OCI-LY3 (cell line): ENCODE measurements at regions not wholly inside any gene's neighbourhood (a gene's known extent, or its start where the extent isn't known, plus 50 kb on each side); places are given as distances from the start of the nearest gene placed in this dataset.
"Not testable (repeated sequence)": the region's sequence is repeated elsewhere in the genome, so short reads cannot be mapped to it uniquely, and the experiment has no call there.

ENCODE experiments used
- H2AFZ ChIP-seq: fragments of 200-600, 300-600 bp; shearing (Covaris generic); 2 replicates; pipeline ENCODE4 v1.6.0; 2014; ENCODE audit warnings: antibody characterized with exemption, low read depth, low read length
- H3K27ac ChIP-seq: fragments of 200-600, 300-600 bp; sonication (generic); 2 replicates; pipeline ENCODE4 v1.5.1; 2014; ENCODE audit warnings: mild to moderate bottlenecking, low read length, moderate library complexity, mixed read lengths
- H3K27me3 ChIP-seq: fragments of 200-600, 300-600 bp; sonication (generic); 2 replicates; pipeline ENCODE4 v1.6.1; 2014; ENCODE audit warnings: low read depth, low read length, mixed read lengths
- H3K36me3 ChIP-seq: fragments of 200-600, 300-600 bp; sonication (generic); replicated peaks from 2 replicates; pipeline ENCODE3; 2014; ENCODE audit warnings: low read depth, low read length, mixed read lengths
- H3K4me1 ChIP-seq: fragments of 300-600, 200-600 bp; sonication (generic); 2 replicates; pipeline ENCODE4 v1.6.1; 2014; ENCODE audit warnings: low read length, mixed read lengths
- H3K4me2 ChIP-seq: fragments of 200-600, 300-600 bp; sonication (generic); 2 replicates; pipeline ENCODE4 v1.6.1; 2014; ENCODE audit warnings: low read length, mixed read lengths
- H3K4me3 ChIP-seq: fragments of 300-600, 200-600 bp; sonication (generic); 2 replicates; pipeline ENCODE4 v1.5.1; 2014; ENCODE audit warnings: antibody characterized with exemption, mild to moderate bottlenecking, low read length, moderate library complexity
- H3K79me2 ChIP-seq: fragments of 300-600, 200-600 bp; shearing (Covaris generic); 2 replicates; pipeline ENCODE4 v1.6.1; 2014; ENCODE audit warnings: mild to moderate bottlenecking, low read length, mixed read lengths
- H3K9ac ChIP-seq: fragments of 300-600, 200-600 bp; shearing (Covaris generic); 2 replicates; pipeline ENCODE4 v1.6.0; 2014; ENCODE audit warnings: mild to moderate bottlenecking, low read length, moderate library complexity
- H3K9me3 ChIP-seq: fragments of 200-600, 300-600 bp; shearing (Covaris generic); 2 replicates; pipeline ENCODE4 v1.6.1; 2014; ENCODE audit warnings: low read length, mixed read lengths; ENCODE audit not compliant: insufficient read depth
- H4K20me1 ChIP-seq: fragments of 200-600, 300-600 bp; sonication (generic); 2 replicates; pipeline ENCODE4 v1.6.1; 2016; ENCODE audit warnings: low read length, mixed read lengths; ENCODE audit not compliant: insufficient read depth
- EZH2phosphoT487 ChIP-seq: fragments of 200-600 bp; shearing (Covaris generic); IDR thresholded peaks from 2 replicates; pipeline ENCODE4 v1.6.1; 2018; ENCODE audit warnings: antibody characterized with exemption, mixed run types, low read depth
- TF ChIP-seq, protein P1 (sequence below): fragments of 200-600, 300-600 bp; sonication (generic); IDR thresholded peaks from 2 replicates; pipeline ENCODE4 v1.5.1; 2014; ENCODE audit warnings: antibody characterized with exemption, low read length, low read depth

DNA sequence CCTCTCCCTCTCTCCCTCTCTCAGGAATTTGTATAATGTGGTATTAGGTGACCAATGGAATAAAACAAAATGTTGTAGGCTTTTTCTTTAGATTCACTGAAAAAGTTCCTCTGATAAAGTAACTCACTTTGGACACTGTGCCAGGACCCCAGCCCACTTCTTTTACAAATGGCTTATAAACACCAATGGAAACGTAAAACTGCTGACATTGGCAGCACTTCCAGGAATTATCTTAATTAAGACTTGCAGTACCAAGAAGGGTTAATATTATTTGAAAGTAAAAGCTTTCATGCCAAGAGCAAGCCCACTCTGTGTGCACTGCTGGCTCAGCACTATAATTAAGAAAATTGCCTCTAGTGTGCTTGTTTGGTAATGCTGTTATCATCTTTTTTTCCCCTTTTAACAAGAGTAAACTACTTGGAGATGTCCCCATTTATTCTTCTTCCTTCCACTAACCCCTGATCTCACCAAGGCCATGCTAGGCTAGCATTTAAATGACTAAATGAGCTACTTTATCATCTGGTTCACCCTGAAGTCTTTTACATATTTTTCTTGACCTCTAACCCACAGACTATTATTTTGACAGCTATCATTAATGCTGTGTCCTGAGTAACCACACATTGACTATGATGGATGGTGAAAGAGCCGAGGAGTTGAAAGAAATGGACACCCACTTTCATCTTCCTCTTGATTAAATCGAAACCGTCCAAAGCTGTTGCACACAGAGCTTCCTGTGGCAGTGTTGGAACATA, 232.2 kb upstream of the ETAA1 start:
- no peaks in the 10 kb centered on the region for H3K27me3 ChIP-seq
- H3K79me2 ChIP-seq: no peaks in the 10 kb centered on the region
- no peak overlapping the region for H2AFZ ChIP-seq
- no peak overlapping the region for H3K4me2 ChIP-seq
- no peak overlapping the region for H3K27ac ChIP-seq
- H3K36me3 ChIP-seq: no peaks in the 10 kb centered on the region
- no peaks in the 10 kb centered on the region for H4K20me1 ChIP-seq
- H3K4me3 ChIP-seq: no peak overlapping the region
- TF ChIP-seq, protein P1, sequence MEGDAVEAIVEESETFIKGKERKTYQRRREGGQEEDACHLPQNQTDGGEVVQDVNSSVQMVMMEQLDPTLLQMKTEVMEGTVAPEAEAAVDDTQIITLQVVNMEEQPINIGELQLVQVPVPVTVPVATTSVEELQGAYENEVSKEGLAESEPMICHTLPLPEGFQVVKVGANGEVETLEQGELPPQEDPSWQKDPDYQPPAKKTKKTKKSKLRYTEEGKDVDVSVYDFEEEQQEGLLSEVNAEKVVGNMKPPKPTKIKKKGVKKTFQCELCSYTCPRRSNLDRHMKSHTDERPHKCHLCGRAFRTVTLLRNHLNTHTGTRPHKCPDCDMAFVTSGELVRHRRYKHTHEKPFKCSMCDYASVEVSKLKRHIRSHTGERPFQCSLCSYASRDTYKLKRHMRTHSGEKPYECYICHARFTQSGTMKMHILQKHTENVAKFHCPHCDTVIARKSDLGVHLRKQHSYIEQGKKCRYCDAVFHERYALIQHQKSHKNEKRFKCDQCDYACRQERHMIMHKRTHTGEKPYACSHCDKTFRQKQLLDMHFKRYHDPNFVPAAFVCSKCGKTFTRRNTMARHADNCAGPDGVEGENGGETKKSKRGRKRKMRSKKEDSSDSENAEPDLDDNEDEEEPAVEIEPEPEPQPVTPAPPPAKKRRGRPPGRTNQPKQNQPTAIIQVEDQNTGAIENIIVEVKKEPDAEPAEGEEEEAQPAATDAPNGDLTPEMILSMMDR: no peak
- no peak for TF ChIP-seq EZH2phosphoT487
- no peaks in the 10 kb centered on the region for H3K9me3 ChIP-seq
- peaks cover 3% of the 10 kb centered on the region for H3K4me1 ChIP-seq
- no peak overlapping the region for H3K9ac ChIP-seq

DNA sequence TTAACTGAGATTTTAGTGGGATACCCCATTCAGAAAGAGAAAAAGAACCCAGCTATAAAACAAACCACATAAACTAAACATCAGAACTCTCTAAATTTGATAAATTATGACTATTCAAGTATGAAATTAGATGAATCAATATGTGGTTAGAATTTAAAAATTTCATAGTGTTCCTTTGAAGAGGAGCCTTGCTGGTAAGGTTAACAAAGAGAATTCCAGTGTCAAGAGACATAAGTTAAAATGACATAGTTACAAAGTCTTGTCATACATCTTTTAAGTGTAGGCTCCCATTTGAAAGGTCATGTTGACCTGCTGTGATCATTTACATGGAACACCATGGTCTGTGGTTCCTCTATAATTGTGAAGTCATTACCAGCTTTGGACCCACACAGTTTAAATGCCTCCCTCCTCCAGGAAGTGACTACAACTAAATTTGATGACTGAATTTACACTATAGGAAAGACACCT, 231.6 kb upstream of the ETAA1 start:
- TF ChIP-seq EZH2phosphoT487: no peak
- TF ChIP-seq, protein P1: no peak
- H3K4me1 ChIP-seq: no peaks in the 10 kb centered on the region
- H4K20me1 ChIP-seq: no peaks in the 10 kb centered on the region
- no peak overlapping the region for H3K27ac ChIP-seq
- no peaks in the 10 kb centered on the region for H3K36me3 ChIP-seq
- no peak overlapping the region for H2AFZ ChIP-seq
- no peak overlapping the region for H3K4me3 ChIP-seq
- no peaks in the 10 kb centered on the region for H3K9me3 ChIP-seq
- no peak overlapping the region for H3K9ac ChIP-seq
- H3K27me3 ChIP-seq: no peaks in the 10 kb centered on the region
- H3K4me2 ChIP-seq: no peak overlapping the region
- no peaks in the 10 kb centered on the region for H3K79me2 ChIP-seq

DNA sequence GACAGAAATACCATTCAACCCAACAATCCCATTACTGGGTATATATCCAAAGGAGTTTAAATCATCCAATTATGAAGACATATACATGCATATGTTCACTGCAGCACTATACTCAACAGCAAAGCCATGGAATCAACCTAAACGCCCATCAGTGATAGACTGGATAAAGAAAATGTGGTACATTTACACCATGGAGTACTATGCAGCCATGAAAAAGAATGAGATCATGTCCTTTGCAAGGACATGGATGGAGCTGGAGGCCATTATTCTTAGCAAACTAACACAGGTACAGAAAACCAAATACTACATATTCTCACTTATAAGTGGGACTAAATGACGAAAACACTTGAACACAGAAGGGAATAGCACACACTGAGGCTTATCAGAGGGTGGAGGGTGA, 230.6 kb upstream of the ETAA1 start:
- not testable (repeated sequence) for H2AFZ ChIP-seq

DNA sequence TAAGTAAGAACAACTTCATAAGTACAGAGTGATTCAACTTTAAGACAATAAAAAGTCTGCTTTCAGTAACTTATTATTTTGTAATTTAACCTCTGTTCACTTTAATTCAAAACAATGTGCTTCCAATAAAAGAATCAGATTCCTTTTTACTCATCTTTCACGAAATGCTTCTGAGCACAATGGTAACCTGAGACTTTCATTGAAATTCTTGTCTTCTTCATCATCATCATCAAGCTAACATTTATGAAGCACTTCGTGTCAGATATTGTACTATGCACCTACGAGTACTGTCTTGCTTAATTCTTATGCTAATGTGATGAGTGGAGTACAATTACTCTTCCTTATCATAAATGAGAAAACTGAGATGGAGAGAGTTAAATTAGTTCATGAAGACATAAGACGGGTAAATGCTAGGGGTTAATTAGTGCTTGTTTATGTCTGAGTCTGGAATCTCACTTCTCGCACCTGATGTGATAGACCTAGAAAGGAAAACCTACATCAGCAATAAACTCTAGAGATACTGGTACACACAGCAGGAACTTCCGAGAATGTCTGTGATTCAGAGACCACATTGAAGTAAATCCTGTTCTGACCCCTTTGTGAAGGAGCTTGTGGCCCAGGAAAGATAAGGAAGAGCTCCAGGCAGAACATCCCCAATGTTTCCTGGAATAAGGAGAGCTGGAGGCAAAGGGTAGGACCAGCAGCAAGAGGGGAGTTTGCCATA, 227.6 kb upstream of the ETAA1 start:
- Histone ChIP-seq H3K79me2 (no peaks in the 10 kb centered on the region), H3K4me1 (no peaks in the 10 kb centered on the region), H4K20me1 (no peaks in the 10 kb centered on the region), H3K36me3 (no peaks in the 10 kb centered on the region), H3K9me3 (no peaks in the 10 kb centered on the region), H3K27ac (no peak overlapping the region), H3K27me3 (no peaks in the 10 kb centered on the region), H3K4me2 (no peak overlapping the region), H3K4me3 (no peak overlapping the region), H3K9ac (no peak overlapping the region), H2AFZ (no peak overlapping the region)
- TF ChIP-seq, protein P1: no peak
- no peak for TF ChIP-seq EZH2phosphoT487

More for the DNA sequence above, 230.6 kb upstream of the ETAA1 start:
- H3K36me3 ChIP-seq, H3K79me2 ChIP-seq, H3K4me1 ChIP-seq, H3K9me3 ChIP-seq, H3K4me3 ChIP-seq, H3K27ac ChIP-seq, H3K9ac ChIP-seq, H3K27me3 ChIP-seq, H4K20me1 ChIP-seq, H3K4me2 ChIP-seq: not testable (repeated sequence)
